ENCODE measurements at regions not wholly inside any gene's neighbourhood (a gene's known extent, or its start where the extent isn't known, plus 50 kb on each side); places are given as distances from the start of the nearest gene placed in this dataset.

DNA sequence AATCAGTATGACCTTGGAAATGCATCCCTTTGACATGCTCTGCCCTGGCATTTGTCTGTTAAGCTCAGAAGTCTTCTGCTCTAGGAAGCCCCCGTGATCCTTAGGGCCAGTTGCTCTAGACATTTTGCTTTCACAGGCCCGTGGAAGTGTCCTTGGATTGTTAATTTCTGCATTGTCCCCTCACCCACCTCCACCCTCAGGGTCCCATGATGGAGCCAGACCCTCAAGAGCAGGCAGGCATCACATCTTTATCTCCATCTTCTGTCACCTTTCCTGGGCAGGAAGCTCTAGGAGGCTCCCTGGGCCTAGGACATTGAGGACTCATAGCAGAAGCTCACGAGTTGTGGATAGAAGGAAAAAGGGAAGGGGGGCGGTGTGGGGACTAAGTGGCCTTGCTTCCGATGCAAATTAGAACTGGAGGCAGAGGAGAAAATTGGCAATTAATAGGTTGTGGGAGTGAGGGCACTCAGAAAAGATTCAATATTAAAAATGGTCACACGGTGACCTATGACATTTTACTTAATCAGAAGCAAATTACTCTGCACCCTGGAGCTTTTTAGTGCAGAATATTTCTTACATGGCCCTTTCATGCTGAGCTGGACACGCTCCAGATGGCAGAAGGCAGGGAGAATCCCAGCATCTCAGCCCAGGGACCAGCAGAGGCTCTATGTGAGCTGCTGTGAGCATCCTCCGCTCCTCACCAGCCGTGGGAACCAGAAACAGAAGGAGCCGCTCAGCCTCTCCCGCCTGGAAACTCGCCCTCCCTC, 185.0 kb downstream of the MATN1 start:
- TF ChIP-seq TAF1 (IDR thresholded peaks at IDR 0.05; ENCODE audit: borderline replicate concordance, insufficient read depth, low read length) (no peak), POLR2AphosphoS5 (IDR thresholded peaks at IDR 0.05; ENCODE audit: low read depth, low read length) (no peak)

Data from PFSK-1 (cell line).